Keratinocyte (primary cell): ENCODE measurements at regions not wholly inside any gene's neighbourhood (a gene's known extent, or its start where the extent isn't known, plus 50 kb on each side); places are given as distances from the start of the nearest gene placed in this dataset.

Experiments
- DNase-seq: peaks from one replicate; pipeline ENCODE4 v3.0.0-alpha.2; 2011; ENCODE audit warnings: low read depth, missing footprints, low spot score
- FAIRE-seq: peaks from 2 replicates; lab custom pipeline; 2011; peaks lifted over from hg19 to GRCh38; lab: Jason Lieb, UNC
- H2AFZ ChIP-seq: 2 replicates; pipeline ENCODE4 v1.6.0; 2012; ENCODE audit warnings: low read length, control low read depth, inconsistent platforms; ENCODE audit not compliant: control insufficient read depth
- H3K27ac ChIP-seq: 2 replicates; pipeline ENCODE4 v1.5.1; 2011; ENCODE audit warnings: low read length; ENCODE audit not compliant: control insufficient read depth, insufficient read depth
- H3K27me3 ChIP-seq: 3 replicates; pipeline ENCODE4 v1.6.0; 2011; ENCODE audit warnings: low read length; ENCODE audit not compliant: control insufficient read depth, insufficient read depth; ENCODE audit errors: extremely low read depth
- H3K36me3 ChIP-seq, 2 experiments: 2 replicates in 1 of 2; 3 replicates in 1 of 2; pipeline ENCODE4 v1.5.1; 2011; ENCODE audit warnings: low read length in 2 of 2, mild to moderate bottlenecking in 1 of 2; ENCODE audit not compliant: control insufficient read depth in 2 of 2, insufficient read depth in 2 of 2; ENCODE audit errors: extremely low read depth in 1 of 2
- H3K4me1 ChIP-seq: 3 replicates; pipeline ENCODE4 v1.5.1; 2011; ENCODE audit warnings: low read length; ENCODE audit not compliant: control insufficient read depth, insufficient read depth; ENCODE audit errors: extremely low read depth
- H3K4me2 ChIP-seq: 3 replicates; pipeline ENCODE4 v1.6.0; 2011; ENCODE audit warnings: low read depth, low read length; ENCODE audit not compliant: control insufficient read depth, insufficient read depth; ENCODE audit errors: extremely low read depth
- H3K4me3 ChIP-seq, 3 experiments: fragments of 200-600 bp in 1 of 3; sonication (generic) in 1 of 3; 2 replicates in 2 of 3; 3 replicates in 1 of 3; pipeline ENCODE4 v1.5.1; 2011 to 2016; ENCODE audit warnings: low read length in 3 of 3, mild to moderate bottlenecking in 3 of 3, control low read depth in 2 of 3, inconsistent platforms in 1 of 3, low read depth in 1 of 3, mixed read lengths in 1 of 3, mixed run types in 1 of 3, moderate library complexity in 1 of 3; ENCODE audit not compliant: control insufficient read depth in 2 of 3, insufficient read depth in 2 of 3; ENCODE audit errors: extremely low read depth in 1 of 3
- H3K79me2 ChIP-seq: 2 replicates; pipeline ENCODE4 v1.6.0; 2012; ENCODE audit warnings: low read length; ENCODE audit not compliant: control insufficient read depth, insufficient read depth
- H3K9ac ChIP-seq: 3 replicates; pipeline ENCODE4 v1.6.0; 2011; ENCODE audit warnings: low read length; ENCODE audit not compliant: control insufficient read depth, insufficient read depth; ENCODE audit errors: extremely low read depth
- H3K9me1 ChIP-seq: 3 replicates; pipeline ENCODE4 v1.6.0; 2011; ENCODE audit warnings: low read length; ENCODE audit not compliant: control insufficient read depth, insufficient read depth; ENCODE audit errors: extremely low read depth
- H3K9me3 ChIP-seq: 2 replicates; pipeline ENCODE4 v1.5.1; 2012; ENCODE audit warnings: low read depth, low read length; ENCODE audit not compliant: control insufficient read depth
- H4K20me1 ChIP-seq: 3 replicates; pipeline ENCODE4 v1.6.0; 2011; ENCODE audit warnings: low read length; ENCODE audit not compliant: control insufficient read depth, insufficient read depth; ENCODE audit errors: extremely low read depth
- EZH2 ChIP-seq: IDR thresholded peaks from one replicate; pipeline ENCODE4 v1.6.1; 2012; ENCODE audit warnings: inconsistent platforms, mild to moderate bottlenecking, low read length, moderate library complexity
- dilution Hi-C: fragments of 300-500 bp; cut with MboI; formaldehyde crosslinking; loops from one replicate; pipeline ENCODE4 v1.7.0; 2020; ENCODE audit warnings: low sequenced_read_pairs; ENCODE audit not compliant: extremely low pct_ligation_motif_present
- TF ChIP-seq, protein P1 (sequence below), 3 experiments: IDR thresholded peaks in 1 of 3; conservative IDR thresholded peaks in 1 of 3; optimal IDR thresholded peaks in 1 of 3; 2 replicates in 2 of 3; 3 replicates in 1 of 3; pipeline versions ENCODE3 to v1.5.1; 2011; ENCODE audit warnings: low read length in 3 of 3, mild to moderate bottlenecking in 3 of 3, moderate library complexity in 2 of 3, control low read depth in 1 of 3, inconsistent platforms in 1 of 3; ENCODE audit not compliant: insufficient read depth in 2 of 3; ENCODE audit errors: extremely low read depth in 1 of 3

DNA sequence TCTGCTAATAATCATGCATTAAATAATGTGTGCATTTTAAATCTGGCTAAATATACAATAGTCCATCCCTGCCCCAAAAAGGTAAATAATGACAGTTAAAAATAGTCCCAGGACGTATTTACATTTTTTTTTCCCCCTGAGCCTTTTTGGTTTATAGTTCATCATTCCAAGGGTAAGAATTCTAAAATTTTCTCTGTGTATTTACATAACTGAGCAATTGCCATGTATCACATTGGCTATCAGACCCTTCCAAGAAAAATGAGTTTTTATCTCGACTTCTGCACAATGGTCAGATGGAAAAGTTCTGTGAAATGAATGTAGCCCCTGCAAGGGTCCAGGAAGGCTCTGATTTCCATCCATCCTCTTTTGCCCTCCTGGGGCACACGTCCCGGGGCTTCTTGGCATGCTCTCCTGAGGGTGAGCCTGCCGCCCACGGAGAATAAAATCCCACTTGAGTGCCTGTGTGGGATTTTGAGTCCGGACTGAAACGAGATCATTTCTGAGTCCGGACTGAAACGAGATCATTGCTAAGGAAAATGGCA, 94.1 kb upstream of the ANO1 start:
- DNase-seq (no peak), FAIRE-seq (no peak)
- H3K79me2 ChIP-seq = no peaks in the 10 kb centered on the region
- H4K20me1 ChIP-seq = no peaks in the 10 kb centered on the region
- H3K9ac ChIP-seq = no peak overlapping the region
- no peak overlapping the region for H3K4me3 ChIP-seq
- dilution Hi-C loops = no loop called here
- H3K4me2 ChIP-seq = no peak overlapping the region
- no peak overlapping the region for H2AFZ ChIP-seq
- peaks cover 51% of the 10 kb centered on the region for H3K27me3 ChIP-seq
- TF ChIP-seq EZH2 = no peak
- TF ChIP-seq, protein P1, sequence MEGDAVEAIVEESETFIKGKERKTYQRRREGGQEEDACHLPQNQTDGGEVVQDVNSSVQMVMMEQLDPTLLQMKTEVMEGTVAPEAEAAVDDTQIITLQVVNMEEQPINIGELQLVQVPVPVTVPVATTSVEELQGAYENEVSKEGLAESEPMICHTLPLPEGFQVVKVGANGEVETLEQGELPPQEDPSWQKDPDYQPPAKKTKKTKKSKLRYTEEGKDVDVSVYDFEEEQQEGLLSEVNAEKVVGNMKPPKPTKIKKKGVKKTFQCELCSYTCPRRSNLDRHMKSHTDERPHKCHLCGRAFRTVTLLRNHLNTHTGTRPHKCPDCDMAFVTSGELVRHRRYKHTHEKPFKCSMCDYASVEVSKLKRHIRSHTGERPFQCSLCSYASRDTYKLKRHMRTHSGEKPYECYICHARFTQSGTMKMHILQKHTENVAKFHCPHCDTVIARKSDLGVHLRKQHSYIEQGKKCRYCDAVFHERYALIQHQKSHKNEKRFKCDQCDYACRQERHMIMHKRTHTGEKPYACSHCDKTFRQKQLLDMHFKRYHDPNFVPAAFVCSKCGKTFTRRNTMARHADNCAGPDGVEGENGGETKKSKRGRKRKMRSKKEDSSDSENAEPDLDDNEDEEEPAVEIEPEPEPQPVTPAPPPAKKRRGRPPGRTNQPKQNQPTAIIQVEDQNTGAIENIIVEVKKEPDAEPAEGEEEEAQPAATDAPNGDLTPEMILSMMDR (optimal IDR thresholded peaks at IDR 0.05 in 1 of 3, IDR thresholded peaks at IDR 0.05 in 1 of 3, conservative IDR thresholded peaks at IDR 0.05 in 1 of 3; ENCODE audit: extremely low read depth in 1 of 3, insufficient read depth in 2 of 3, low read length in 3 of 3) = no peak
- H3K36me3 ChIP-seq = no peaks in the 10 kb centered on the region
- no peaks in the 10 kb centered on the region for H3K9me3 ChIP-seq
- no peaks in the 10 kb centered on the region for H3K9me1 ChIP-seq
- H3K27ac ChIP-seq = no peak overlapping the region
- H3K4me1 ChIP-seq = no peaks in the 10 kb centered on the region

DNA sequence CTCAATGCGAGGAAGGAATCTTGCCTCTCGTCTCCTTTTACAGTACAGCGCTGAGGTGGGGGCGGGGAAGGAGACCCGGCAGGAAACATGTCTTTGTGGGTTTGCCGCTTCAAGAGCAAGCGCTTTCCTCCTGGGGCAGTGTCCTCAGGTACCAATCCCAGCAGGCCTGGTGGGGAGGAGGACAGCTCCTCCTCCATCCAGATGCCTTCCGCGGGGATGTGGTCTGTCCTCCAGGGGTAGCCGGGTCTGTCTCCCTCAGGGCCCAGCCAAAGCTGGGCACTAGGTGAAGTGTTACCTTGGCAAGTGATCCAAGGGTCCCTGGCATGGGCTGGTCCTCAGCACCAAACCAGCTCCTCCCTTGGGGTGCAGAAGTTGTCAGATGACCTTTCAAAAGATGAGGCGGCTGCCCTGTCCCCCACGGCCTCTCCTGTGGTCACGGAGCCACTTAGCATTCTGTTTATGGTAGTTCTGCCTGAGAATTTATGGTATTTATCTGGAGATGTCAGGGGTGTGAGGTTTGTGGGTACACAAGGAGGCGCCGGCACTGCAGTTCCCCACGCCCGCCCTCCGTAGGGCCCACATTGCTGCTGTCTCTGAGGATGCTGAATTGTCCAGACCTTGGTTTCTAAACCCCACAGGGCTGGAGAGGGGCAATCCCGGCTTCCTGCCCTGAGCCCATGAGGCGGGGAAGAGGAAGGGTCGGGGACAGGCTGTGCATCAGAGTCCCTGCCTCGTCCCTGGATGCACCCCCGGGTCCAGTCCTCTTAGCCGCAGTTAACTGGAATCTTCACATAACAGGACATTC, 93.5 kb upstream of the ANO1 start:
- no peaks in the 10 kb centered on the region for H3K36me3 ChIP-seq
- peak; percentile 88 for TF ChIP-seq EZH2
- TF ChIP-seq, protein P1 (optimal IDR thresholded peaks at IDR 0.05 in 1 of 3, IDR thresholded peaks at IDR 0.05 in 1 of 3, conservative IDR thresholded peaks at IDR 0.05 in 1 of 3; ENCODE audit: extremely low read depth in 1 of 3, insufficient read depth in 2 of 3, low read length in 3 of 3) = no peak
- dilution Hi-C loops = no loop called here
- H3K9me1 ChIP-seq = no peaks in the 10 kb centered on the region
- H3K9ac ChIP-seq = no peak overlapping the region
- no peak overlapping the region for H3K4me3 ChIP-seq
- H2AFZ ChIP-seq = no peak overlapping the region
- H4K20me1 ChIP-seq = no peaks in the 10 kb centered on the region
- DNase-seq (no peak), FAIRE-seq (no peak)
- no peak overlapping the region for H3K27ac ChIP-seq
- no peaks in the 10 kb centered on the region for H3K9me3 ChIP-seq
- peaks cover 56% of the 10 kb centered on the region for H3K27me3 ChIP-seq
- no peaks in the 10 kb centered on the region for H3K4me1 ChIP-seq
- no peak overlapping the region for H3K4me2 ChIP-seq
- no peaks in the 10 kb centered on the region for H3K79me2 ChIP-seq
